CD4-positive, alpha-beta T cell treated with Interleukin-6 at 100 ng/mL for 8 hours (primary cell): ENCODE measurements at regions not wholly inside any gene's neighbourhood (a gene's known extent, or its start where the extent isn't known, plus 50 kb on each side); places are given as distances from the start of the nearest gene placed in this dataset.
"Not testable (repeated sequence)": the region's sequence is repeated elsewhere in the genome, so short reads cannot be mapped to it uniquely, and the experiment has no call there.

Source experiments
- DNase-seq: peaks from one replicate; pipeline ENCODE4 v3.0.0-alpha.2; 2020; ENCODE audit warnings: mixed read lengths, low spot score

DNA sequence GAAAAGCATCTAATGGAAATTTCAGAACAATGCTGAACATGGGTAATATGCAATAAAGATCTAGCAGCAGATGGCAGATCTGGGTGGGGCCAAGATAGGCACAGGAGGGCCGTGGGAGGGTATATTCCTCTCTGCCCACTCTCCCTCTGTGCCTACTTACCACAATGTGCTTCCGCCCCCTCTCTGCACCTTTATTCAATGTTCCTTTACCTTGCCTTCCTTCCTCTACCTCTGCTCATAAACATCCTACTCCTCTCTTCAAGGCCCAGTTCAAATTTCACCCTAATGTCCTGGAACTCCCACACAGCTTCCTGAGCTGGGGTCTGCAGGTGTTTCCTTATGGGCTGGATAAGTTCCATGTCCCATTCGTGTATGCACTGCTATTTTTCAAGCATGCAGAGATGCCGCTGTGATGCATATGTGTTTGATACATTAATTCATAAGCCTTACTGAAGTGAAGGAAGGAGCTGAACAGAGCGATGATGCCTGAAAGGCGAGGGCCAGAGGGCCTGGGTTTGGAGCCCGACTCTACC is 65.6 kb upstream of the EDEM3 start:
- no peak for DNase-seq

DNA sequence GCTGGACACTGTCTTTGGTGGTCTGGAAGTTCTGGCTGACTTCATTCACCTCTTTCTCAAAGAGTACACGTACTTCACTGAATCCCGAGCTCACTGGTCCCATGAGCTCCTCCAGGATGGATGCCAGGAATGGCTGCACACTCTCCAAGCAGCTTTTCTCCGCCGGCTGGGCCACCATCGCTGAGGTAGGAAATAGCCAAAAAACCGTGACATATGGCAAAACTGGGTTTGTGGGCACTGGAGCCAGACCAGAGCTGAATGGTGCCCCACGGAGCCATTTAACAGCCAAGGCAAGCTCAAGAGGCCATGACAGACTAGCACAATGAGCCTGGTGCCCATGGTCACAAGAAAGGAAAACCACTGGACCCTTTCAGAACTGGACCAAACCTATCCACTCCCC is 64.0 kb upstream of the EDEM3 start:
- no peak for DNase-seq

DNA sequence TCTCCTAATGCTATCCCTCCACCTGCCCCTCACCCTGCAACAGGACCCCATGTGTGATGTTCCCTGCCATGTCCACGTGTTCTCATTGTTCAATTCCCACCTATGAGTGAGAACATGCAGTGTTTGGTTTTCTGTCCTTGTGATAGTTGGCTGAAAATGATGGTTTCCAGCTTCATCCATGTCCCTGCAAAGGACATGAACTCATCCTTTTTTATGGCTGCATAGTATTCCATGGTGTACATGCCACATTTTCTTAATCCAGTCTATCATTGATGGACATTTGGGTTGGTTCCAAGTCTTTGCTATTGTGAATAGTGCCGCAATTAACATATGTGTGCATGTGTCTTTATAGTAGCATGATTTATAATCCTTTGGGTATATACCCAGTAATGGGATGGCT is 62.3 kb upstream of the EDEM3 start:
- not testable (repeated sequence) for DNase-seq

DNA sequence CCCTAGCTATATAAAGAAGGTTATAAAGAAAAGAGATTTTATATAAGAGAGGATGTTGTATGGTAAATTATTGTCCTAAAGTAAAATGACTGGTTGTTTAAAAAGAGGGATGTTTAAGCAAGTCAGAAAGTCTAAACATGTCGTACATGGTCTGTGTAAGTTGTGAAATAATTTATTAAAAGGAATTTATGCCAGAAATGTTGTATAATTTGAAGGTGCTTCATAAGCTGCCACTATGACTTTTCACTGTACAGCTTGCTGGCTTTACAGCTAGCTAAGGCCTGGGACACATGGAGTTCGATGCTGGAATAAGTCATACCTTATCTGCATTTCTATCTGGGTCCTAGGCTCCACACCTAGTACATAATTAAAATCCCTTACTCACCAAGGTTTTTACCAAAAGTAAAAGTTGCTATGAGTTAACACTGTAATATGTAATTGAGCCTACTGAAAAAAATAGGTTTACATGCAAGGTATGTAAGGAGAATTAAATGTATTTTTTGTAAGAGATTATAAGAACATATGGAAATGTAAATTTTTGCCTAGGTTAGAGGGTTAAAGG is 59.0 kb upstream of the EDEM3 start:
- DNase-seq = no peak

DNA sequence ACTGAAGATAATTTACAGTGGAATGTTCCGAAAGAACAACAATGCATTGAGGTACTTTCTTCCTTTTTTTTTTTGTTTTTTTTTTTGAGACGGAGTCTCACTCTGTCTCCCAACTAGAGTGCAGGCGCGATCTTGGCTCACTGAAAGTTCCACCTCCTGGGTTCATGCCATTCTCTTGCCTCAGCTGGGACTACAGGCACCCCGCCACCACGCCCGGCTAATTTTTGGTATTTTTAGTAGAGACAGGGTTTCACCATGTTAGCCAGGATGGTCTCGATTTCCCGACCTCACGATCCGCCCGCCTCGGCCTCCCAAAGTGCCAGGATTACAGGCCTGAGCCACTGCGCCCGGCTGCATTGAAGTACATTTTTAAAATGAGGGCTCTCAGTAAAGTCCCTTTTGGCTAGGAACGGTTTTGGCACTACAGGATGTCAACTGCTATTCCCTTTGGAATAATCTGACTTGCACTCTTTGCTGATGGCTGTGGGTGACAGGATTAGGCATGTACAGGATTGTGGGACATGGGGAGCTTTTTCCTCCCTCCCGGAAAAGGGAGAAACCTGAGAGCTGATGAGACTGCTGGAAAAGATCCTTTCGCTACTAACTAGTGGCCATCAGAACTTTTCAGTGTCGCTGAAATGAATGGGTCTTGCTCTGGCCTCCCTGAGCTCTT is 56.9 kb upstream of the EDEM3 start:
- DNase-seq = no peak

DNA sequence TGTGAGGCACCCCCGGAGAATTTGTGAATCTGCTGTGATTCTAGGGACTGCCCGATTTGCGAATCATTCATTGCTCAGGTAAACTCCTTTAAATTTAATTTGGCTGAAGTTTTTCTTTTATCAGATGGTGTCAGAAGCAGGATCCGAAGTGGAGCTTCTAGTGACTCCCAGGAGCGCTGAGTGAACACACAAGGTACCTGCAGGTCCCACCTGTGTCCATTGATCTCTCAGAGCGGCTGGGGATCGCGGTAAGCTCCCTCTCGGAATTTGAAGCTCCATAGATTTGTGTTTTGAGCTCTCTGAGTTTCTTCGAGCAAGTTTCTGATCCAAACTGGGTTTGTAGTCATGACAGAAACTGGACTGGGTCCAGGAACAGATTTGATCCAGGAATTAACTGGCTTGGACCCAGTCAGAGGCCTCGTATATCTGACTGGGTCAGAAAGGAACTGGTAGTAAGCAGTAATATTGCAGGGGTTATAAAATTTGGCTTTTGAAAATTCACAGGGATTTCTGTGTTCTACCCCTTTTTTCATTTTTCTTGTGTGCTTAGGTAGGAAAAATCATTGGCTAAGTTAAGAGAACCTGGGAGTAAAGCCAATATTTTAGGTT is 56.2 kb upstream of the EDEM3 start:
- no peak for DNase-seq

DNA sequence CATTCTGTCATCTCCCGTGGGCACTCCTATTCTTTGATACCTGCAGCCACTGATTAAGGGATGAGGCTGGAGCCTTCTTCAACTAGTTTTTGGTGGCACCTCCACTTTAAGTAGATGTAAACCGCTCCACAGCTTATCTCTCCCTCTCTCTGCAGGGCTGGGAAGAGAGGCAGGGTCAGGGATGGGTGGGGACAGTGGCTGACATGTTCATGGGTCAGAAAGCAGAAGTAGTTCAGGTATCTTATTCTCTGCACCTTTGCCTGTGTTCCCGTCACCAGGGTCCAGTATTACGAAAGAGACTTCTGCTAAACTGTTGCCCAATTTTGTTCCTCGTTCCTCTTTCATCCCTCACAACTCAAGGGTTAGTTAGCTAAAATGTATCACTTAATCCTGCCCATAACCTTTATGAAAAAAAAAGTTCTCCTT is 51.7 kb upstream of the EDEM3 start:
- DNase-seq = no peak

DNA sequence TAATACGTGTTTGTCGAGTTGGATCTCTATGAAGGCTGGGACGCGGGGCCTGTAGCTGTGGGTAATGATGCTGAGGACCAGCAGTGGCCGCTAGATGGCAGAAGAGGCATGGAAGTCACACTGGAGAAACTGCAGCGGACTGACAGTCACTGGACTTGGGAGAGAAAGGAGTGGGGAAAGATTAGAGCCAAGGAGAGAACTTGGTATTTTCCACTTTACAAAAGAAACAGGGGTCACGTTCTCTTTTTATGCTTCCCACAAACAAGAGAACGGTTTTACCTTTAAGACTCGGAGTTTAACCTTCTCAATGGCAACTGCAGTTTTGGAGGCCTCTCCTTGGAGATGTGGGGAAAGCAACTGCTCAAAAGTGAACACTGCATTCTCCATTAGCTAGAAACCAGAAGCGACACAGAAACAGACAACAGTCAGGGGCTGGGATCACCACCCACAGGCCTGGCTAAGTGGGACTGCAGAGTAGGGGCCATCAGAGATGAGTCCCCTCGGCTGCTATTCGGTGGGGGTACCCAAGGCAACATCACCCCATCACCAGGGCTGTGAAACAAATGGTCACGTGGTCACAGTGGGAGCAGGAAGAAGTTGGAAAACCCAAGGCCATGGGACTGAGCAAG is 51.1 kb upstream of the EDEM3 start:
- peak; percentile 78 for DNase-seq
